Mesenchymal stem cell (in vitro differentiated cells and primary cell): ENCODE measurements at regions not wholly inside any gene's neighbourhood (a gene's known extent, or its start where the extent isn't known, plus 50 kb on each side); places are given as distances from the start of the nearest gene placed in this dataset.

ENCODE experiments used
- DNase-seq: peaks from one replicate; pipeline ENCODE4 v3.0.0-alpha.2; 2013
- H2AFZ ChIP-seq: one replicate; pipeline ENCODE4 v1.6.1; 2013; ENCODE audit warnings: low read depth, mild to moderate bottlenecking, control low read depth, inconsistent platforms, low read length, moderate library complexity
- H2AK5ac ChIP-seq: 2 replicates; pipeline ENCODE4 v1.6.1; 2013; ENCODE audit warnings: low read length, moderate library complexity, mild to moderate bottlenecking, inconsistent platforms; ENCODE audit not compliant: severe bottlenecking
- H2BK120ac ChIP-seq: one replicate; pipeline ENCODE4 v1.6.1; 2013; ENCODE audit warnings: low read depth, mild to moderate bottlenecking, inconsistent platforms, low read length, moderate library complexity
- H2BK12ac ChIP-seq, 2 experiments: one replicate each; pipeline ENCODE4 v1.6.1; 2013; ENCODE audit warnings: inconsistent platforms in 2 of 2, low read length in 2 of 2, mild to moderate bottlenecking in 2 of 2, moderate library complexity in 2 of 2, control low read depth in 1 of 2
- H2BK15ac ChIP-seq: one replicate; pipeline ENCODE4 v1.6.1; 2013; ENCODE audit warnings: mild to moderate bottlenecking, low read depth, inconsistent platforms; ENCODE audit not compliant: poor library complexity, severe bottlenecking
- H2BK5ac ChIP-seq: 2 replicates; pipeline ENCODE4 v1.6.1; 2013; ENCODE audit warnings: low read depth, mild to moderate bottlenecking, low read length, control low read depth, inconsistent platforms; ENCODE audit not compliant: poor library complexity, severe bottlenecking
- H3K14ac ChIP-seq, 2 experiments: one replicate each; pipeline ENCODE4 v1.6.1; 2013; ENCODE audit warnings: inconsistent platforms in 2 of 2, low read length in 2 of 2, control low read depth in 1 of 2, mild to moderate bottlenecking in 1 of 2, moderate library complexity in 1 of 2
- H3K18ac ChIP-seq, 2 experiments: one replicate each; pipeline ENCODE4 v1.6.1; 2013; ENCODE audit warnings: inconsistent platforms in 2 of 2, low read length in 2 of 2, control low read depth in 1 of 2, low read depth in 1 of 2, mild to moderate bottlenecking in 1 of 2
- H3K23ac ChIP-seq, 2 experiments: one replicate each; pipeline ENCODE4 v1.6.1; 2013; ENCODE audit warnings: inconsistent platforms in 2 of 2, low read length in 2 of 2, mild to moderate bottlenecking in 2 of 2, moderate library complexity in 2 of 2, control low read depth in 1 of 2
- H3K27ac ChIP-seq: 2 replicates; pipeline ENCODE4 v1.5.1; 2013; ENCODE audit warnings: mild to moderate bottlenecking, moderate library complexity, low read length, control low read depth, inconsistent platforms; ENCODE audit not compliant: poor library complexity, severe bottlenecking
- H3K27me3 ChIP-seq, 2 experiments: 2 replicates each; pipeline versions ENCODE4 v1.6.1 to v1.7.0; 2013; ENCODE audit warnings: low read length in 2 of 2, mild to moderate bottlenecking in 2 of 2, moderate library complexity in 2 of 2, control low read depth in 1 of 2, inconsistent platforms in 1 of 2; ENCODE audit not compliant: control insufficient read depth in 1 of 2, insufficient read depth in 1 of 2
- H3K36me3 ChIP-seq, 2 experiments: 2 replicates each; pipeline versions ENCODE4 v1.6.1 to v1.7.0; 2013; ENCODE audit warnings: low read length in 2 of 2, control low read depth in 1 of 2, inconsistent platforms in 1 of 2, low read depth in 1 of 2, mild to moderate bottlenecking in 1 of 2; ENCODE audit not compliant: insufficient read depth in 2 of 2, control insufficient read depth in 1 of 2
- H3K4ac ChIP-seq, 2 experiments: one replicate each; pipeline ENCODE4 v1.6.1; 2013; ENCODE audit warnings: inconsistent platforms in 2 of 2, low read length in 2 of 2, mild to moderate bottlenecking in 2 of 2, moderate library complexity in 2 of 2, control low read depth in 1 of 2, low read depth in 1 of 2
- H3K4me1 ChIP-seq: 2 replicates; pipeline ENCODE4 v1.6.1; 2013; ENCODE audit warnings: low read depth, low read length, control low read depth; ENCODE audit not compliant: control insufficient read depth, insufficient read depth
- H3K4me2 ChIP-seq: 2 replicates; pipeline ENCODE4 v1.6.1; 2013; ENCODE audit warnings: low read length, mild to moderate bottlenecking, inconsistent platforms; ENCODE audit not compliant: poor library complexity, severe bottlenecking
- H3K4me3 ChIP-seq, 2 experiments: 2 replicates each; pipeline versions ENCODE4 v1.5.1 to v1.7.0; 2013; ENCODE audit warnings: low read length in 2 of 2, mild to moderate bottlenecking in 2 of 2, control low read depth in 1 of 2, low read depth in 1 of 2; ENCODE audit not compliant: insufficient read depth in 1 of 2
- H3K79me1 ChIP-seq: replicated peaks from 2 replicates; pipeline ENCODE4 v1.6.1; 2013; ENCODE audit warnings: mild to moderate bottlenecking, control low read depth, low read length, inconsistent platforms; ENCODE audit not compliant: poor library complexity, severe bottlenecking
- H3K9ac ChIP-seq: 2 replicates; pipeline ENCODE4 v1.7.0; 2013; ENCODE audit warnings: mild to moderate bottlenecking, low read length, moderate library complexity
- H3K9me3 ChIP-seq: 2 replicates; pipeline ENCODE4 v1.7.0; 2013; ENCODE audit warnings: mild to moderate bottlenecking, low read length; ENCODE audit not compliant: control insufficient read depth
- H4K8ac ChIP-seq: one replicate; pipeline ENCODE4 v1.6.1; 2013; ENCODE audit warnings: inconsistent platforms, mild to moderate bottlenecking, low read length, moderate library complexity
- H4K91ac ChIP-seq: one replicate; pipeline ENCODE4 v1.6.1; 2013; ENCODE audit warnings: mild to moderate bottlenecking, low read length, inconsistent platforms
- WGBS: methylation state at CpG from one replicate; pipeline ENCODE4 v1.1.7; 2013; ENCODE audit warnings: mixed read lengths; 5-methylcytosine and 5-hydroxymethylcytosine counted together

DNA sequence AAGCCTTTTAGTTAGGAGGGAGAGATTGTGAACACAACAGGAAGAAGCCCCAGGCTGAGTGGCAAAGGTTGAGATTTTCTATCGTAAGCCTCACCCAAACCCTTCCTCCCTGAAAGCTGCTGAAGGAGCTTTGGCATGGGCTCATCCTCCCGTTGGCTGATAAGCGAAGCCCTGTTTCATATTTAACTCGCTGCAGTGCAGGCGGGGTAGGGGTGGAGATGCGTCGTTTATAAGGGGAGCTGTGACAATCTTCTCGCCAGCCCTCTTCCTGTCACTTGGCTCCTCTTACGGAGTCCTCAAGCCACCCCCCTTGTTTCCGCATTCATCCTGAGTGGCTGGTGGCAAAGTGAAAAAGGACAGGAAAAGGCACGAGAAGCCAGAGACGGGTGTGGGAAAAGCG is 137.0 kb downstream of the OR4C45 start:
- H2BK15ac ChIP-seq = no peak overlapping the region
- H2BK12ac ChIP-seq = no peak overlapping the region
- no peaks in the 10 kb centered on the region for H3K9me3 ChIP-seq
- no peak overlapping the region for H3K9ac ChIP-seq
- H2AK5ac ChIP-seq = no peak overlapping the region
- WGBS = 83% methylated on average over 12 of the region's 13 CpGs
- H4K8ac ChIP-seq = no peak overlapping the region
- no peak overlapping the region for H3K27ac ChIP-seq
- no peak overlapping the region for H3K18ac ChIP-seq
- H3K4ac ChIP-seq = no peak overlapping the region
- H3K4me2 ChIP-seq = no peak overlapping the region
- no peak overlapping the region for H2BK120ac ChIP-seq
- H3K23ac ChIP-seq = no peak overlapping the region
- DNase-seq = no peak
- H4K91ac ChIP-seq = no peak overlapping the region
- H3K4me3 ChIP-seq = peak overlapping the region; percentile 17 to 32
- no peaks in the 10 kb centered on the region for H3K27me3 ChIP-seq
- no peaks in the 10 kb centered on the region for H3K36me3 ChIP-seq
- no peaks in the 10 kb centered on the region for H3K79me1 ChIP-seq
- H3K4me1 ChIP-seq = no peaks in the 10 kb centered on the region
- H2BK5ac ChIP-seq = no peak overlapping the region
- H3K14ac ChIP-seq = no peak overlapping the region
- no peak overlapping the region for H2AFZ ChIP-seq

DNA sequence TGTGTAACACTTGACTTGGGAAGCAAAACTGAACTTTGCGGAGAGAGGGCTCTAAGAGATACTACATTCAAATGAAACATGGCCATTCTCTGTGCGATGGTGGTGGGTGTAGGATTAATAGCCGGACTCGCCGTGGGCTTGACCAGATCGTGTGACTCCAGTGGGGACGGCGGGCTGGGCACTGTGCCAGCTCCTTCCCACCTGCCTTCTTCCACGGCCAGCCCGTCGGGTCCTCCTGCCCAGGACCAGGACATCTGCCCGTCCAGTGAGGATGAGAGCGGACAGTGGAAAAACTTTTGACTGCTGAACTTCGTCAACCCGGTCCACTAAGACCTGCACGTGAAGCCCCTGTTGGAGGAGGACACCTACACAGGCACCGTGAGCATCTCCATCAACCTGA is 137.4 kb downstream of the OR4C45 start:
- no peak overlapping the region for H4K91ac ChIP-seq
- WGBS = 89% methylated on average over 17 of the region's 17 CpGs

GRCh38 chr11:50174189-50174588 is 141.5 kb downstream of the OR4C45 start:
- Histone ChIP-seq H3K79me1 (no peaks in the 10 kb centered on the region), H3K4me3 (no peak overlapping the region), H2AK5ac (no peak overlapping the region), H3K36me3 (no peaks in the 10 kb centered on the region), H2BK12ac (no peak overlapping the region), H2BK15ac (no peak overlapping the region), H3K4me1 (no peaks in the 10 kb centered on the region), H3K9me3 (no peaks in the 10 kb centered on the region), H3K4ac (no peak overlapping the region), H2BK5ac (no peak overlapping the region), H3K4me2 (no peak overlapping the region), H4K91ac (no peak overlapping the region), H3K18ac (no peak overlapping the region), H2AFZ (no peak overlapping the region), H3K9ac (peak overlapping the region; percentile 70), H4K8ac (no peak overlapping the region), H3K14ac (no peak overlapping the region), H3K23ac (no peak overlapping the region), H2BK120ac (no peak overlapping the region), H3K27ac (no peak overlapping the region), H3K27me3 (no peaks in the 10 kb centered on the region)
- DNase-seq = no peak

More for the DNA sequence above, 137.4 kb downstream of the OR4C45 start:
- Histone ChIP-seq H2AFZ (no peak overlapping the region), H2AK5ac (no peak overlapping the region), H3K18ac (no peak overlapping the region), H3K23ac (no peak overlapping the region), H3K27ac (no peak overlapping the region), H2BK15ac (no peak overlapping the region), H2BK120ac (no peak overlapping the region), H3K4me1 (no peaks in the 10 kb centered on the region), H3K79me1 (no peaks in the 10 kb centered on the region), H3K4me3 (peak overlapping the region in 1 of 2 experiments; percentile 17), H3K9ac (no peak overlapping the region), H3K4me2 (no peak overlapping the region), H3K27me3 (no peaks in the 10 kb centered on the region), H2BK12ac (no peak overlapping the region), H3K36me3 (no peaks in the 10 kb centered on the region), H3K9me3 (no peaks in the 10 kb centered on the region), H3K4ac (no peak overlapping the region), H4K8ac (no peak overlapping the region), H2BK5ac (no peak overlapping the region), H3K14ac (no peak overlapping the region)
- no peak for DNase-seq

DNA sequence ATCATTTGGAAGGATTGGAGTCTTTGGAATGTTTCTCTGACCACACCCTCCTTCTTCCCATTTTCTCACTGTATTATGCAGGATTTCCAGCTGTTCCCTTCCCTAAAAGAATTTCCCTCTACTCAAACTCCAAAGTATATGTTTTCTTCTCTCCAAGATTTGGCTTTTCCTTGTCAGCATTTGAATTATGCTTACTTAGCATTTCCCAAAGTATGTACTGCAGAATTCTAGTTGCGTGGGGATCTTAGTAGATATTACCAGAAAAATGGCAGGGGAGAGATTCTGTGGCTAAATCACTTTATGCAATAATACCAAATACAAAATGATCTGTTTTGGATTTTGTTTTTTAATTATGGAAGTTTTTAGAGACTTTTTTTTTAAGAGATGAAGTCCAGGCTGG is 142.3 kb downstream of the OR4C45 start:
- Histone ChIP-seq H3K18ac (no peak overlapping the region), H3K23ac (no peak overlapping the region), H3K4me1 (no peaks in the 10 kb centered on the region), H2AK5ac (no peak overlapping the region), H3K27me3 (no peaks in the 10 kb centered on the region), H3K4me3 (no peak overlapping the region), H3K4ac (no peak overlapping the region), H3K9me3 (no peaks in the 10 kb centered on the region), H3K27ac (no peak overlapping the region), H3K9ac (peak overlapping the region; percentile 34), H4K91ac (no peak overlapping the region), H2BK15ac (no peak overlapping the region), H2BK120ac (no peak overlapping the region), H2BK5ac (no peak overlapping the region), H3K14ac (no peak overlapping the region), H3K4me2 (no peak overlapping the region), H3K36me3 (no peaks in the 10 kb centered on the region), H2AFZ (no peak overlapping the region), H4K8ac (no peak overlapping the region), H3K79me1 (no peaks in the 10 kb centered on the region), H2BK12ac (no peak overlapping the region)
- DNase-seq = no peak
- no CpG with 5 or more reads among the region's 1 CpG for WGBS
